ENCODE measurements at regions not wholly inside any gene's neighbourhood (a gene's known extent, or its start where the extent isn't known, plus 50 kb on each side); places are given as distances from the start of the nearest gene placed in this dataset.

DNA sequence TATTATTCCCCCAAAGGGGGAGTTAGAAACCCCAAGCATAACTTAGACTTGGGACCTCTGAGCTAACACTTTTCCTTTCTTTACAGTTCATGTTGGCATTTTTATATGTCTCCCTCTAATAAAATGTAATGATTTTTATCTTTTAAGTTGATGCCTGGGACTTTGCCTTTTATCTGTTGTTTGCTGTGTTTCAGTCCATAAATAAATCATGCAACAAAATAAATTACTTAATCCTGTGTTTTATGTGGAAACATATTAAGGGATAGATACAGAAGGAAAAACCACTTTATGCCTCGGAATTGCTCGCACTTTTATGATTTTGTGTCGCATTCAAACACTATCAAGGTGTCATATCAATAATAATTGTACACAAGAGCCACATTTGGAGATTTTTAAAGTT lies 93.7 kb upstream of the TBC1D5 start:
- Mint-ChIP-seq H3K9me3 (no peaks in the 10 kb centered on the region), H3K4me3 (no peak overlapping the region), H3K27me3 (peaks cover 0 to 24% of the 10 kb centered on the region in 2 donors), H3K4me1 (no peaks in the 10 kb centered on the region), H3K36me3 (no peaks in the 10 kb centered on the region), H3K27ac (no peak overlapping the region)
- ChIA-PET CTCF (no interaction called here), POLR2A (no interaction called here)
- no peaks in the 10 kb centered on the region for H3K4me1 ChIP-seq (ENCODE audit: insufficient read depth, low read length)
- H3K9me3 ChIP-seq (ENCODE audit: low read length): no peaks in the 10 kb centered on the region
- H3K27ac ChIP-seq (ENCODE audit: low read depth, low read length): no peak overlapping the region
- H3K36me3 ChIP-seq (ENCODE audit: insufficient read depth, low read length): no peaks in the 10 kb centered on the region
- H3K27me3 ChIP-seq (ENCODE audit: insufficient read depth, low read length, poor library complexity, severe bottlenecking): no peaks in the 10 kb centered on the region
- DNase-seq: no peak
- H3K4me3 ChIP-seq (ENCODE audit: low read length): no peak overlapping the region

DNA sequence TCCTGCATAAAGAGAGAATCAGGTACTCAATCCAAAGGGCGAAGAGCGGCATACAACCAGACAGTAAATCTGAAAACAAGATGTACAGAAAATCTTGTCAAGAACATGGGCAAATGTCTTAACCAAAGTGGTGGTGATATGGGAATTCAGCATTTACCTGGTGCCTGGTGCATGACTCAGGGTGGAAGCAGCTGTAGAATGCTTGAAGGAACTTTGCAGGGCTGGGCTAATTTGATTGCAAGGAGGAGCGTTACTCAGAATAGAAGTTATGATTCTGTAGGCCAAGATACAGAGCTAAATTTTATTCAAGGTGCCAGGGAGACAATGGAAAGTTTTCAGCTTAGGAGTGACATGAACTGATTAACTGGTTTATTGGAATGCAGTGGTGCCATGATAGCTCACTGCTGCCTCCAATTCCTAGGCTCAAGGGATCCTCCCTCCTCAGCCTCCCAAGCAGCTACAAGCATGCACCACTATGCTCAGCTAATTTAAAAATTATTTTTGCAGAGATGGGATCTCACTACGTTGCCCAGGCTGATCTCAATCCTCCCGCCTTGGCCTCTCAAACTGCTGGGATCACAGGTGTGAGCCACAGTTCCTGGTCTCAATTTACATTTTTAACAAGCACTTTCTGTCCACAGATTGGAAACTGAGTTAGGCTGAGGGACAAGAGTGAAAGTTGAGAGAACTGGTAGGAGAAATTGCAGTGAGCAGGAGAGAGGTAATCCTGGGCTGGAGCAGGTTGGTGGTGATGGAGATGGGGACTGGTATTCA lies 91.5 kb upstream of the TBC1D5 start:
- Mint-ChIP-seq H3K4me1 (no peaks in the 10 kb centered on the region), H3K36me3 (no peaks in the 10 kb centered on the region), H3K27ac (peak overlapping the region in 1 of 8 donors; percentile 28), H3K4me3 (peak overlapping the region in 1 of 7 donors; percentile 8), H3K27me3 (peaks cover 0 to 24% of the 10 kb centered on the region in 2 donors), H3K9me3 (no peaks in the 10 kb centered on the region)
- Histone ChIP-seq H3K9me3 (ENCODE audit: low read length) (no peaks in the 10 kb centered on the region), H3K4me3 (ENCODE audit: low read length) (no peak overlapping the region), H3K36me3 (ENCODE audit: insufficient read depth, low read length) (no peaks in the 10 kb centered on the region), H3K27me3 (ENCODE audit: insufficient read depth, low read length, poor library complexity, severe bottlenecking) (no peaks in the 10 kb centered on the region), H3K4me1 (ENCODE audit: insufficient read depth, low read length) (no peaks in the 10 kb centered on the region), H3K27ac (ENCODE audit: low read depth, low read length) (no peak overlapping the region)
- DNase-seq: no peak
- CTCF ChIA-PET: interaction anchor here (3.9 kb wide), 1 partner anchor 7 kb away, joined by 19 read pairs; no protein-coding TSS in a partner anchor
- POLR2A ChIA-PET: no interaction called here

DNA sequence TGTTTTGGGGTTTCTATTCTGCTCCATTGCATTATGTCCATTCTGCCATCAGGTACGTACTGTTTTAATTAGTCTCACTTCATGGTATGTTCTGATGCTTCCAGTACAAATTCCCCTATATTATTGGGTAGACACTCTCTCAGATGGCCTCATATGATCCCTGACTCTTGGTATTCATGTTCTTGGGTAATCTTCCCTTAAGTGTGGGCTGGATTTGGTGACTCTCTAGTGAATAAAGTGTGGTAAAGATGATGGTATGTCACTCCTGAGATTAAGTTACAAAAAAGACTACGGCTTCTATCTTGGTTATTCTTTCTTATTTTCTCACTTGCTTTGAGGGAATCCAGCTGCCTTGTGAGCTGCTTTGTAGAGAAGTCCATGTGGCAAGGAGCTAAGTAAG lies 89.6 kb upstream of the TBC1D5 start:
- Histone ChIP-seq H3K27ac (ENCODE audit: low read depth, low read length) (no peak overlapping the region), H3K4me3 (ENCODE audit: low read length) (no peak overlapping the region), H3K27me3 (ENCODE audit: insufficient read depth, low read length, poor library complexity, severe bottlenecking) (no peaks in the 10 kb centered on the region), H3K36me3 (ENCODE audit: insufficient read depth, low read length) (no peaks in the 10 kb centered on the region), H3K9me3 (ENCODE audit: low read length) (no peaks in the 10 kb centered on the region), H3K4me1 (ENCODE audit: insufficient read depth, low read length) (no peaks in the 10 kb centered on the region)
- no peaks in the 10 kb centered on the region for H3K4me1 Mint-ChIP-seq
- H3K4me3 Mint-ChIP-seq: no peak overlapping the region
- H3K36me3 Mint-ChIP-seq: no peaks in the 10 kb centered on the region
- ChIA-PET CTCF (interaction anchor here (3.9 kb wide), 1 partner anchor 9 kb away, joined by 19 read pairs; no protein-coding TSS in a partner anchor), POLR2A (no interaction called here)
- no peaks in the 10 kb centered on the region for H3K9me3 Mint-ChIP-seq
- peaks cover 0 to 17% of the 10 kb centered on the region in 2 donors for H3K27me3 Mint-ChIP-seq
- no peak overlapping the region for H3K27ac Mint-ChIP-seq
- DNase-seq: no peak

DNA sequence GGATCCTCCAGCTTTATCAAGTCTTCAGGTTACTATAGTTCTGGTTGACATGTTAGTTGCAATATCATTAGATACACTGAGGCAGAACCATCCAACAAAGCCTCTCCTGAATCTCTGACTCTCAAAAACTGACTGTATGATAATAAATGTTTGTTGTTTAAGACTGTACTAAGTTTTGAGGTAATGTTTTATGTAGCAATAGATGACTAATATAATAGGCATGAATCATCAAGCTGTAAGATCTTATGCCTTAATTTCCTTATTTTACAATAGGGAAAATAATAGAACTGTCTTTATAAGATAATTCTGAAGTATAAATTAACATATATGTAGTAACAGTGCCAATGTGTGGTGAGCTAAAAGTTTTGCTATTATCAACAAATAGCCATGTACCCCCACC lies 88.9 kb upstream of the TBC1D5 start:
- ChIA-PET CTCF (interaction anchor here (3.9 kb wide), 1 partner anchor 10 kb away, joined by 19 read pairs; no protein-coding TSS in a partner anchor), POLR2A (no interaction called here)
- Mint-ChIP-seq H3K9me3 (no peaks in the 10 kb centered on the region), H3K27ac (no peak overlapping the region), H3K4me1 (no peaks in the 10 kb centered on the region), H3K4me3 (no peak overlapping the region), H3K36me3 (no peaks in the 10 kb centered on the region), H3K27me3 (peaks cover 0 to 17% of the 10 kb centered on the region in 2 donors)
- Histone ChIP-seq H3K27me3 (ENCODE audit: insufficient read depth, low read length, poor library complexity, severe bottlenecking) (no peaks in the 10 kb centered on the region), H3K27ac (ENCODE audit: low read depth, low read length) (no peak overlapping the region), H3K9me3 (ENCODE audit: low read length) (no peaks in the 10 kb centered on the region), H3K36me3 (ENCODE audit: insufficient read depth, low read length) (no peaks in the 10 kb centered on the region), H3K4me3 (ENCODE audit: low read length) (no peak overlapping the region), H3K4me1 (ENCODE audit: insufficient read depth, low read length) (no peaks in the 10 kb centered on the region)
- DNase-seq: no peak

DNA sequence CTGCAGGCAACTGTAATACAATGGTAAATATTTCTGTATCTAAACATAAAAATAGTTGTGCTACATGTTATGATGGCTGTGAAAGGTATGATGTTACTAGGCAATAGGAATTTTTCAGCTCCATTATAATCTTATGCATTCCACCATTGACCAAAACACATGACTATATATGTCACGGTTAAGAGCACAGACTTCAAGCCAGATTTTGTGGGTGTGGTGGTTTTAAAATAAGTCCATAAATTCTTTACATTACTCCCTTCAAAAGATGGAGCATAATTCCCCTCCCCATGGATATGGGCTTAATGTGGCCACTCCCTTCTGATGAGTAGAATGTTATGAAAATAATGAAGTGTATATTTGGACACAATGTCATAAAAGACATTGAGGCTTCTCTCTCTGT lies 88.4 kb upstream of the TBC1D5 start:
- Histone ChIP-seq H3K27me3 (ENCODE audit: insufficient read depth, low read length, poor library complexity, severe bottlenecking) (no peaks in the 10 kb centered on the region), H3K27ac (ENCODE audit: low read depth, low read length) (no peak overlapping the region), H3K36me3 (ENCODE audit: insufficient read depth, low read length) (no peaks in the 10 kb centered on the region), H3K4me1 (ENCODE audit: insufficient read depth, low read length) (no peaks in the 10 kb centered on the region), H3K9me3 (ENCODE audit: low read length) (no peaks in the 10 kb centered on the region), H3K4me3 (ENCODE audit: low read length) (no peak overlapping the region)
- Mint-ChIP-seq H3K27ac (no peak overlapping the region), H3K27me3 (peaks cover 0 to 17% of the 10 kb centered on the region in 2 donors), H3K4me1 (no peaks in the 10 kb centered on the region), H3K36me3 (no peaks in the 10 kb centered on the region), H3K4me3 (no peak overlapping the region), H3K9me3 (no peaks in the 10 kb centered on the region)
- ChIA-PET CTCF (interaction anchor here (3.9 kb wide), 1 partner anchor 10 kb away, joined by 19 read pairs; no protein-coding TSS in a partner anchor), POLR2A (no interaction called here)
- DNase-seq: no peak

DNA sequence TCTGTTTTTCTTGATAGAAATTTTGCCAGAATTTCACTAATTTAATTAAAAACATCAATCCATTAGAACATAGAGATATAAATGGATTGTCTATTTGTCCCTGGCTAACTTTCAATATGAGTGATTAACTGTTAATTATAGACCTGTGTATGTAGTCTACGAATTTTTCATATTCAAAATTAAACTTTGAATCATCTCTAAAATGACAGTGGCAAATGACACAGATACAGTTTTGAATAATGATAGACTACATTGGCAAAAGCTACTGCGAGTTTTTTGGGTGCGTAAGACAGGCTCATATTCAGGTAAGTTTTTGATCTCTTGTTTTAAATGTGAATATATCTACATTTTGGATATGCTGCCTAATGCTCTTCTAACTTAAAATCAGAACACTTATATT lies 86.0 kb upstream of the TBC1D5 start:
- H3K4me3 Mint-ChIP-seq: no peak overlapping the region
- H3K27me3 ChIP-seq (ENCODE audit: insufficient read depth, low read length, poor library complexity, severe bottlenecking): no peaks in the 10 kb centered on the region
- ChIA-PET POLR2A (no interaction called here), CTCF (interaction anchor here (0.8 kb wide), 1 partner anchor 13 kb away, joined by 5 read pairs; no protein-coding TSS in a partner anchor)
- H3K27me3 Mint-ChIP-seq: peaks cover 2 to 20% of the 10 kb centered on the region in 2 donors
- no peak overlapping the region for H3K4me3 ChIP-seq (ENCODE audit: low read length)
- no peaks in the 10 kb centered on the region for H3K4me1 ChIP-seq (ENCODE audit: insufficient read depth, low read length)
- H3K27ac Mint-ChIP-seq: no peak overlapping the region
- no peaks in the 10 kb centered on the region for H3K4me1 Mint-ChIP-seq
- no peak overlapping the region for H3K27ac ChIP-seq (ENCODE audit: low read depth, low read length)
- no peaks in the 10 kb centered on the region for H3K36me3 Mint-ChIP-seq
- H3K36me3 ChIP-seq (ENCODE audit: insufficient read depth, low read length): no peaks in the 10 kb centered on the region
- no peaks in the 10 kb centered on the region for H3K9me3 ChIP-seq (ENCODE audit: low read length)
- DNase-seq: no peak
- no peaks in the 10 kb centered on the region for H3K9me3 Mint-ChIP-seq

DNA sequence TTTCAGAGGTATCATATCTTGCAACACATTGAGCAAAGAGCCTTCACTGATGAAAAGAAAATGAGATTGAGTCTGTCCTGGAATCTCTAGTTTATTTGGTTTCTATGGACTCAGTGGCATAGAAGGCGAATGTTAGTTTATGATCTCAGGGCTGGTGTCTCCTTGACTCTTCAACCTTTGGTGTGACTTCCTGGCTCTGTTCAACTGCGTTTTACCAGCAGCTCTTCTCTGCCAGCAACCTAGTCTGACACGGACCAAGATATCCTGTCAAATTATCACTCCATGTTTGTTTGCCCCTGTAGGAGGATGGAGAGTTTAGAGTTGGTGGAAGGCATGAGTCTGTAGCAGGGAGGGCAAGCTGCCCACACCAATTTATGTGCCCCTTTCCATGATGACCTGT lies 82.9 kb upstream of the TBC1D5 start:
- Mint-ChIP-seq H3K4me3 (no peak overlapping the region), H3K27me3 (peaks cover 2 to 8% of the 10 kb centered on the region in 2 donors), H3K27ac (no peak overlapping the region), H3K9me3 (no peaks in the 10 kb centered on the region), H3K4me1 (peaks cover 0 to 3% (median 0%) of the 10 kb centered on the region in 3 donors), H3K36me3 (no peaks in the 10 kb centered on the region)
- Histone ChIP-seq H3K27me3 (ENCODE audit: insufficient read depth, low read length, poor library complexity, severe bottlenecking) (no peaks in the 10 kb centered on the region), H3K36me3 (ENCODE audit: insufficient read depth, low read length) (no peaks in the 10 kb centered on the region), H3K9me3 (ENCODE audit: low read length) (no peaks in the 10 kb centered on the region), H3K27ac (ENCODE audit: low read depth, low read length) (no peak overlapping the region), H3K4me1 (ENCODE audit: insufficient read depth, low read length) (no peaks in the 10 kb centered on the region), H3K4me3 (ENCODE audit: low read length) (no peak overlapping the region)
- CTCF ChIA-PET: no interaction called here
- DNase-seq: no peak
- POLR2A ChIA-PET: no interaction called here

DNA sequence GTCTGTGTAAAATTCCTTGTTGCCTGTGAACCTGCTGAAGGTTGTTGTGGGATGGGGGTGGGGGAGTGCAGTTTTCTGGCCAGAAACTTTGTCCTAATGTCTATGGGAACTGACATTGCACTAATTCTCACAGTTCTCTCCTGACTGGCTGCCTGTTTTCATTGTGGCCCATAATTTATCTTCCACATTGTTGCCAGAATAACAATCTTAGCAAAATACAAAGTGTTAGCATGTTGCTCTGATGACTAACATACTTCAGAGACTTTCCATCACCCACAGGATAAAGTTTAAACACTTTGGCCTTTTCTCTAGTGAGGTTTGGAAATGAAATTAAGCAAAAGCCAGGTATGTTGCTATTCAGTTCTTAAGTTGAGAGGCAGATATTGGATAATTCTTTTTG lies 81.4 kb upstream of the TBC1D5 start:
- H3K9me3 Mint-ChIP-seq: no peaks in the 10 kb centered on the region
- no peaks in the 10 kb centered on the region for H3K27me3 ChIP-seq (ENCODE audit: insufficient read depth, low read length, poor library complexity, severe bottlenecking)
- ChIA-PET POLR2A (no interaction called here), CTCF (no interaction called here)
- H3K4me3 Mint-ChIP-seq: no peak overlapping the region
- peaks cover 2 to 8% of the 10 kb centered on the region in 2 donors for H3K27me3 Mint-ChIP-seq
- H3K27ac ChIP-seq (ENCODE audit: low read depth, low read length): no peak overlapping the region
- no peak overlapping the region for H3K27ac Mint-ChIP-seq
- H3K36me3 ChIP-seq (ENCODE audit: insufficient read depth, low read length): no peaks in the 10 kb centered on the region
- H3K36me3 Mint-ChIP-seq: no peaks in the 10 kb centered on the region
- no peak overlapping the region for H3K4me3 ChIP-seq (ENCODE audit: low read length)
- peaks cover 0 to 3% (median 0%) of the 10 kb centered on the region in 3 donors for H3K4me1 Mint-ChIP-seq
- no peaks in the 10 kb centered on the region for H3K4me1 ChIP-seq (ENCODE audit: insufficient read depth, low read length)
- DNase-seq: no peak
- H3K9me3 ChIP-seq (ENCODE audit: low read length): no peaks in the 10 kb centered on the region
